Thoracic aorta (tissue), 2 donors: ENCODE measurements at regions not wholly inside any gene's neighbourhood (a gene's known extent, or its start where the extent isn't known, plus 50 kb on each side); places are given as distances from the start of the nearest gene placed in this dataset.

Experiments used
- ATAC-seq: fragments of 150-250 bp; one replicate; pipeline ENCODE4 v1.8.0; 2017; ENCODE audit warnings: low read depth; ENCODE audit not compliant: insufficient number of reproducible peaks, low FRiP score
- DNase-seq: peaks from one replicate; pipeline ENCODE4 v3.0.0-alpha.2; 2020; ENCODE audit warnings: low spot score
- H3K27ac ChIP-seq, 2 donors: fragments of 200-600 bp; sonication (generic); 1 replicate in 1 of 2; 2 replicates in 1 of 2; pipeline ENCODE4 v1.5.1; 2016; ENCODE audit warnings: mild to moderate bottlenecking in 2 of 2, moderate library complexity in 2 of 2
- H3K27me3 ChIP-seq: fragments of 200-600 bp; sonication (generic); replicated peaks from 2 replicates; pipeline ENCODE4 v1.6.0; 2016; ENCODE audit warnings: mild to moderate bottlenecking; ENCODE audit not compliant: insufficient read depth
- H3K36me3 ChIP-seq: fragments of 200-600 bp; sonication (generic); one replicate; pipeline ENCODE4 v1.5.1; 2016
- H3K4me1 ChIP-seq, 2 donors: fragments of 200-600 bp; sonication (generic); 1 replicate in 1 of 2; 2 replicates in 1 of 2; pipeline versions ENCODE4 v1.5.1 to v1.6.0; 2016; ENCODE audit warnings: low read depth in 2 of 2, mild to moderate bottlenecking in 1 of 2; ENCODE audit not compliant: control insufficient read depth in 1 of 2
- H3K4me3 ChIP-seq: fragments of 200-600 bp; sonication (generic); 2 replicates; pipeline ENCODE4 v1.5.1; 2016; ENCODE audit warnings: mild to moderate bottlenecking
- H3K9me3 ChIP-seq: fragments of 200-600 bp; sonication (generic); 2 replicates; pipeline ENCODE4 v1.5.1; 2016
- CTCF ChIP-seq: fragments of 200-600 bp; sonication (generic); IDR thresholded peaks from one replicate; pipeline ENCODE4 v1.5.1; 2019; ENCODE audit warnings: antibody characterized with exemption

- Histone ChIP-seq H3K27ac (no peak overlapping the region), H3K4me3 (no peak overlapping the region), H3K9me3 (no peaks in the 10 kb centered on the region), H3K4me1 (peaks cover 4 to 8% of the 10 kb centered on the region in 2 donors), H3K36me3 (no peaks in the 10 kb centered on the region), H3K27me3 (no peaks in the 10 kb centered on the region)
- no peak for ATAC-seq
- no peak for TF ChIP-seq CTCF
- DNase-seq = no peak
Measured at GRCh38 chr22:25492162-25492561, 72.3 kb upstream of the GRK3 start.

GRCh38 chr22:25492841-25493734 lies 71.4 kb upstream of the GRK3 start:
- DNase-seq (no peak), ATAC-seq (no peak)
- Histone ChIP-seq H3K27ac (no peak overlapping the region), H3K36me3 (no peaks in the 10 kb centered on the region), H3K4me1 (peaks cover 4 to 8% of the 10 kb centered on the region in 2 donors), H3K9me3 (no peaks in the 10 kb centered on the region), H3K27me3 (no peaks in the 10 kb centered on the region), H3K4me3 (no peak overlapping the region)
- no peak for TF ChIP-seq CTCF

GRCh38 chr22:25493794-25494193 lies 70.7 kb upstream of the GRK3 start:
- H3K9me3 ChIP-seq = no peaks in the 10 kb centered on the region
- ATAC-seq (no peak), DNase-seq (no peak)
- no peaks in the 10 kb centered on the region for H3K27me3 ChIP-seq
- peaks cover 0 to under 1% of the 10 kb centered on the region in 2 donors for H3K4me1 ChIP-seq
- TF ChIP-seq CTCF = no peak
- no peak overlapping the region for H3K4me3 ChIP-seq
- H3K27ac ChIP-seq = no peak overlapping the region
- no peaks in the 10 kb centered on the region for H3K36me3 ChIP-seq

- DNase-seq = no peak
- no peaks in the 10 kb centered on the region for H3K9me3 ChIP-seq
- H3K27ac ChIP-seq = no peak overlapping the region
- H3K4me1 ChIP-seq = no peaks in the 10 kb centered on the region
- ATAC-seq = no peak
- no peak for TF ChIP-seq CTCF
- H3K36me3 ChIP-seq = no peaks in the 10 kb centered on the region
- H3K4me3 ChIP-seq = no peak overlapping the region
- H3K27me3 ChIP-seq = no peaks in the 10 kb centered on the region
Measured at GRCh38 chr22:25494774-25495173, 69.7 kb upstream of the GRK3 start.

- no peaks in the 10 kb centered on the region for H3K9me3 ChIP-seq
- H3K4me1 ChIP-seq = no peaks in the 10 kb centered on the region
- H3K27ac ChIP-seq = no peak overlapping the region
- no peak overlapping the region for H3K4me3 ChIP-seq
- H3K36me3 ChIP-seq = no peaks in the 10 kb centered on the region
- TF ChIP-seq CTCF = no peak
- no peak for DNase-seq
- ATAC-seq = no peak
- H3K27me3 ChIP-seq = no peaks in the 10 kb centered on the region
Measured at GRCh38 chr22:25495285-25495684, 69.2 kb upstream of the GRK3 start.
